Spleen (tissue), 7 donors: ENCODE measurements at regions not wholly inside any gene's neighbourhood (a gene's known extent, or its start where the extent isn't known, plus 50 kb on each side); places are given as distances from the start of the nearest gene placed in this dataset.

ENCODE experiments used
- POLR2AphosphoS5 ChIP-seq, 3 donors: sonication (generic); formaldehyde crosslinking; IDR thresholded peaks; one replicate each; pipeline ENCODE4 v1.5.1; 2017; ENCODE audit warnings: antibody characterized with exemption in 3 of 3
- TF ChIP-seq, protein P1 (sequence below), 11 experiments: fragments of 200-600 bp in 7 of 11; fragments of 450-650 bp in 4 of 11; sonication (generic) in 4 of 11; IDR thresholded peaks in 8 of 11; conservative IDR thresholded peaks in 3 of 11; 1 replicate in 7 of 11; 2 replicates in 4 of 11; pipeline versions ENCODE4 v1.4.0 to v1.8.0; 2016 to 2021; ENCODE audit warnings: antibody characterized with exemption in 11 of 11, inconsistent platforms in 4 of 11, mild to moderate bottlenecking in 1 of 11
- donor health status: DM: no; HTN: no; CAD: no; lungs with moderate emphysema.
- donor health status: DM: no; HTN: no; CAD: no.
- donor health status: DM: no; HTN: no; CAD: no.

DNA sequence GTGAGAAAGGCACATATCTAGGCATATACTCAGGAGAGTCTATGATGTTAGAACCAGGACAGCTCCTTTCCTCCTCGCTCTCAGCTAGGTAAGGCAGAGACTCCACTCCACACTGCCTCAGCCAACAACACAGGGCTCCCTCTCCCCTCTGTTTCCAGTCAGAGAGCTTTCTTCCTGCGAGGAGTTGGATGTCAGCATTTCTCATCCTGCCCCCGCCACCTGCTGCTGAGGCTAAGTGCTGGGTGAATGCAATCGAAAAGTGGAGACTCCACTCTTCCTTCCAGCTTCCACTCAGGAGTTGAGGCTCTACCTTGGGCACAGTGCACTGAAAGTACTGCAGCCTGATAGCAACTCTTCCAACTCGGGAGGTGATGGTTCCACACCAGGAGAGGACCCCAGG is 177.2 kb upstream of the RAB6C start:
- TF ChIP-seq POLR2AphosphoS5 (IDR thresholded peaks at IDR 0.05), result no peak
- TF ChIP-seq, protein P1, sequence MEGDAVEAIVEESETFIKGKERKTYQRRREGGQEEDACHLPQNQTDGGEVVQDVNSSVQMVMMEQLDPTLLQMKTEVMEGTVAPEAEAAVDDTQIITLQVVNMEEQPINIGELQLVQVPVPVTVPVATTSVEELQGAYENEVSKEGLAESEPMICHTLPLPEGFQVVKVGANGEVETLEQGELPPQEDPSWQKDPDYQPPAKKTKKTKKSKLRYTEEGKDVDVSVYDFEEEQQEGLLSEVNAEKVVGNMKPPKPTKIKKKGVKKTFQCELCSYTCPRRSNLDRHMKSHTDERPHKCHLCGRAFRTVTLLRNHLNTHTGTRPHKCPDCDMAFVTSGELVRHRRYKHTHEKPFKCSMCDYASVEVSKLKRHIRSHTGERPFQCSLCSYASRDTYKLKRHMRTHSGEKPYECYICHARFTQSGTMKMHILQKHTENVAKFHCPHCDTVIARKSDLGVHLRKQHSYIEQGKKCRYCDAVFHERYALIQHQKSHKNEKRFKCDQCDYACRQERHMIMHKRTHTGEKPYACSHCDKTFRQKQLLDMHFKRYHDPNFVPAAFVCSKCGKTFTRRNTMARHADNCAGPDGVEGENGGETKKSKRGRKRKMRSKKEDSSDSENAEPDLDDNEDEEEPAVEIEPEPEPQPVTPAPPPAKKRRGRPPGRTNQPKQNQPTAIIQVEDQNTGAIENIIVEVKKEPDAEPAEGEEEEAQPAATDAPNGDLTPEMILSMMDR (IDR thresholded peaks at IDR 0.05 in 8 of 11, conservative IDR thresholded peaks at IDR 0.05 in 3 of 11), result no peak
